Coronary artery (tissue), 2 donors: ENCODE measurements at regions not wholly inside any gene's neighbourhood (a gene's known extent, or its start where the extent isn't known, plus 50 kb on each side); places are given as distances from the start of the nearest gene placed in this dataset.

Experiments
- DNase-seq: peaks from one replicate; pipeline ENCODE4 v3.0.0-alpha.2; 2017; ENCODE audit warnings: low spot score
- H3K27ac ChIP-seq, 2 donors: fragments of 200-600 bp; sonication (generic); one replicate each; pipeline ENCODE4 v1.5.1; 2016 to 2019
- H3K4me3 ChIP-seq: fragments of 200-600 bp; sonication (generic); 2 replicates; pipeline ENCODE4 v1.5.1; 2016; ENCODE audit warnings: mild to moderate bottlenecking, moderate library complexity
- CTCF ChIP-seq: fragments of 200-600 bp; sonication (generic); IDR thresholded peaks from one replicate; pipeline ENCODE4 v1.5.1; 2019; ENCODE audit warnings: antibody characterized with exemption

- Histone ChIP-seq H3K27ac (no peak overlapping the region), H3K4me3 (no peak overlapping the region)
- no peak for DNase-seq
- no peak for TF ChIP-seq CTCF
Observed at GRCh38 chr9:74361508-74361907, 135.6 kb upstream of the RORB start.

GRCh38 chr9:74362423-74362822 is 134.7 kb upstream of the RORB start:
- TF ChIP-seq CTCF: no peak
- H3K4me3 ChIP-seq: no peak overlapping the region
- no peak for DNase-seq
- no peak overlapping the region for H3K27ac ChIP-seq

GRCh38 chr9:74366111-74366510 is 131.0 kb upstream of the RORB start:
- no peak for DNase-seq
- TF ChIP-seq CTCF: no peak

GRCh38 chr9:74369844-74370243 is 127.3 kb upstream of the RORB start:
- DNase-seq: no peak
- H3K4me3 ChIP-seq: no peak overlapping the region
- TF ChIP-seq CTCF: no peak
- no peak overlapping the region for H3K27ac ChIP-seq

More at GRCh38 chr9:74366111-74366510, 131.0 kb upstream of the RORB start:
- Histone ChIP-seq H3K27ac (no peak overlapping the region), H3K4me3 (no peak overlapping the region)

- no peak for TF ChIP-seq CTCF
- DNase-seq: no peak
- H3K4me3 ChIP-seq: no peak overlapping the region
- no peak overlapping the region for H3K27ac ChIP-seq
Observed at GRCh38 chr9:74373348-74373747, 123.8 kb upstream of the RORB start.

- TF ChIP-seq CTCF: no peak
- no peak overlapping the region for H3K4me3 ChIP-seq
- no peak for DNase-seq
- no peak overlapping the region for H3K27ac ChIP-seq
Observed at GRCh38 chr9:74379718-74380117, 117.4 kb upstream of the RORB start.

- no peak for TF ChIP-seq CTCF
- no peak for DNase-seq
- Histone ChIP-seq H3K4me3 (no peak overlapping the region), H3K27ac (no peak overlapping the region)
Observed at GRCh38 chr9:74391816-74392215, 105.3 kb upstream of the RORB start.
